ENCODE measurements at regions not wholly inside any gene's neighbourhood (a gene's known extent, or its start where the extent isn't known, plus 50 kb on each side); places are given as distances from the start of the nearest gene placed in this dataset.

DNA sequence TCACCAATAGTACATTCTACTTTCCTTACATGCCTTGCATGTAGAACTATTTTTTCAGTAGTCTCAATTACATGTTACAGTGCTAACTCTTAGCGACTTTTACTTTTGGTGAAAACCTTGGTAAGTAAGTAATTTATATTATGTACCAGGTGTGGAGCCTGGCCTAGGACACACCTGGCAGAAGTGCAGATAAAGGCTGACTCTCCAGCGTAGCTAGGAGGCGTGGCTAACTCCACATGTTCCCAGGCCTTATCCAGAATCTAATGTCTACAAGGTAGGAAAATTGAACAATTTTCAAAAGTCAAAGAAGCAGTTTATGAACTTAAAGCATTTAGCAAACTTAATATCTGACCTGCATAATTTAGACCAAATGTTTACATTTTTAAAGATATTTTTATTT is 157.4 kb downstream of the DHRS2 start:
- Histone ChIP-seq H3K4me3 (ENCODE audit: low read depth in 1 of 3, low read length in 3 of 3) (no peak overlapping the region), H3K4me1 (ENCODE audit: control insufficient read depth in 4 of 4, insufficient read depth in 4 of 4, low read length in 3 of 4) (no peaks in the 10 kb centered on the region), H3K36me3 (ENCODE audit: control insufficient read depth in 4 of 4, insufficient read depth in 3 of 4, low read depth in 1 of 4, low read length in 3 of 4) (no peaks in the 10 kb centered on the region), H3K9ac (ENCODE audit: low read depth in 1 of 2, low read length in 2 of 2) (no peak overlapping the region), H3K27me3 (ENCODE audit: control insufficient read depth in 4 of 4, insufficient read depth in 4 of 4, low read length in 3 of 4) (no peaks in the 10 kb centered on the region), H3K27ac (ENCODE audit: low read depth in 1 of 2, low read length in 2 of 2) (no peak overlapping the region), H3K9me3 (ENCODE audit: control insufficient read depth in 4 of 4, low read length in 3 of 4) (peaks cover 0 to 5% (median 0%) of the 10 kb centered on the region in 4 donors)
- 82% methylated on average over 3 of the region's 3 CpGs for WGBS
- DNase-seq (ENCODE audit: low spot score) = no peak
- TF ChIP-seq HNF4A (conservative IDR thresholded peaks at IDR 0.05) (no peak), EGR1 (IDR thresholded peaks at IDR 0.05; ENCODE audit: low read depth in 2 of 2) (no peak), SP1 (IDR thresholded peaks at IDR 0.05) (no peak), FOXA2 (IDR thresholded peaks at IDR 0.05) (no peak), NR2F2 (IDR thresholded peaks at IDR 0.05) (no peak), TAF1 (conservative IDR thresholded peaks at IDR 0.05) (no peak), RAD21 (IDR thresholded peaks at IDR 0.05) (no peak), JUND (IDR thresholded peaks at IDR 0.05) (no peak), HNF4G (IDR thresholded peaks at IDR 0.05) (no peak), GABPA (IDR thresholded peaks at IDR 0.05 in 1 of 2, conservative IDR thresholded peaks at IDR 0.05 in 1 of 2) (no peak), RXRA (IDR thresholded peaks at IDR 0.05) (no peak)
- TF ChIP-seq, protein P1, sequence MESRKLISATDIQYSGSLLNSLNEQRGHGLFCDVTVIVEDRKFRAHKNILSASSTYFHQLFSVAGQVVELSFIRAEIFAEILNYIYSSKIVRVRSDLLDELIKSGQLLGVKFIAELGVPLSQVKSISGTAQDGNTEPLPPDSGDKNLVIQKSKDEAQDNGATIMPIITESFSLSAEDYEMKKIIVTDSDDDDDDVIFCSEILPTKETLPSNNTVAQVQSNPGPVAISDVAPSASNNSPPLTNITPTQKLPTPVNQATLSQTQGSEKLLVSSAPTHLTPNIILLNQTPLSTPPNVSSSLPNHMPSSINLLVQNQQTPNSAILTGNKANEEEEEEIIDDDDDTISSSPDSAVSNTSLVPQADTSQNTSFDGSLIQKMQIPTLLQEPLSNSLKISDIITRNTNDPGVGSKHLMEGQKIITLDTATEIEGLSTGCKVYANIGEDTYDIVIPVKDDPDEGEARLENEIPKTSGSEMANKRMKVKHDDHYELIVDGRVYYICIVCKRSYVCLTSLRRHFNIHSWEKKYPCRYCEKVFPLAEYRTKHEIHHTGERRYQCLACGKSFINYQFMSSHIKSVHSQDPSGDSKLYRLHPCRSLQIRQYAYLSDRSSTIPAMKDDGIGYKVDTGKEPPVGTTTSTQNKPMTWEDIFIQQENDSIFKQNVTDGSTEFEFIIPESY (IDR thresholded peaks at IDR 0.05) = no peak
- TF ChIP-seq, protein P2, sequence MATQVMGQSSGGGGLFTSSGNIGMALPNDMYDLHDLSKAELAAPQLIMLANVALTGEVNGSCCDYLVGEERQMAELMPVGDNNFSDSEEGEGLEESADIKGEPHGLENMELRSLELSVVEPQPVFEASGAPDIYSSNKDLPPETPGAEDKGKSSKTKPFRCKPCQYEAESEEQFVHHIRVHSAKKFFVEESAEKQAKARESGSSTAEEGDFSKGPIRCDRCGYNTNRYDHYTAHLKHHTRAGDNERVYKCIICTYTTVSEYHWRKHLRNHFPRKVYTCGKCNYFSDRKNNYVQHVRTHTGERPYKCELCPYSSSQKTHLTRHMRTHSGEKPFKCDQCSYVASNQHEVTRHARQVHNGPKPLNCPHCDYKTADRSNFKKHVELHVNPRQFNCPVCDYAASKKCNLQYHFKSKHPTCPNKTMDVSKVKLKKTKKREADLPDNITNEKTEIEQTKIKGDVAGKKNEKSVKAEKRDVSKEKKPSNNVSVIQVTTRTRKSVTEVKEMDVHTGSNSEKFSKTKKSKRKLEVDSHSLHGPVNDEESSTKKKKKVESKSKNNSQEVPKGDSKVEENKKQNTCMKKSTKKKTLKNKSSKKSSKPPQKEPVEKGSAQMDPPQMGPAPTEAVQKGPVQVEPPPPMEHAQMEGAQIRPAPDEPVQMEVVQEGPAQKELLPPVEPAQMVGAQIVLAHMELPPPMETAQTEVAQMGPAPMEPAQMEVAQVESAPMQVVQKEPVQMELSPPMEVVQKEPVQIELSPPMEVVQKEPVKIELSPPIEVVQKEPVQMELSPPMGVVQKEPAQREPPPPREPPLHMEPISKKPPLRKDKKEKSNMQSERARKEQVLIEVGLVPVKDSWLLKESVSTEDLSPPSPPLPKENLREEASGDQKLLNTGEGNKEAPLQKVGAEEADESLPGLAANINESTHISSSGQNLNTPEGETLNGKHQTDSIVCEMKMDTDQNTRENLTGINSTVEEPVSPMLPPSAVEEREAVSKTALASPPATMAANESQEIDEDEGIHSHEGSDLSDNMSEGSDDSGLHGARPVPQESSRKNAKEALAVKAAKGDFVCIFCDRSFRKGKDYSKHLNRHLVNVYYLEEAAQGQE (IDR thresholded peaks at IDR 0.05) = no peak
- TF ChIP-seq, protein P3, sequence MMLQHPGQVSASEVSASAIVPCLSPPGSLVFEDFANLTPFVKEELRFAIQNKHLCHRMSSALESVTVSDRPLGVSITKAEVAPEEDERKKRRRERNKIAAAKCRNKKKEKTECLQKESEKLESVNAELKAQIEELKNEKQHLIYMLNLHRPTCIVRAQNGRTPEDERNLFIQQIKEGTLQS (IDR thresholded peaks at IDR 0.05) = no peak
- TF ChIP-seq, protein P4, sequence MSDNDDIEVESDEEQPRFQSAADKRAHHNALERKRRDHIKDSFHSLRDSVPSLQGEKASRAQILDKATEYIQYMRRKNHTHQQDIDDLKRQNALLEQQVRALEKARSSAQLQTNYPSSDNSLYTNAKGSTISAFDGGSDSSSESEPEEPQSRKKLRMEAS (IDR thresholded peaks at IDR 0.05) = no peak
- TF ChIP-seq, protein P5, sequence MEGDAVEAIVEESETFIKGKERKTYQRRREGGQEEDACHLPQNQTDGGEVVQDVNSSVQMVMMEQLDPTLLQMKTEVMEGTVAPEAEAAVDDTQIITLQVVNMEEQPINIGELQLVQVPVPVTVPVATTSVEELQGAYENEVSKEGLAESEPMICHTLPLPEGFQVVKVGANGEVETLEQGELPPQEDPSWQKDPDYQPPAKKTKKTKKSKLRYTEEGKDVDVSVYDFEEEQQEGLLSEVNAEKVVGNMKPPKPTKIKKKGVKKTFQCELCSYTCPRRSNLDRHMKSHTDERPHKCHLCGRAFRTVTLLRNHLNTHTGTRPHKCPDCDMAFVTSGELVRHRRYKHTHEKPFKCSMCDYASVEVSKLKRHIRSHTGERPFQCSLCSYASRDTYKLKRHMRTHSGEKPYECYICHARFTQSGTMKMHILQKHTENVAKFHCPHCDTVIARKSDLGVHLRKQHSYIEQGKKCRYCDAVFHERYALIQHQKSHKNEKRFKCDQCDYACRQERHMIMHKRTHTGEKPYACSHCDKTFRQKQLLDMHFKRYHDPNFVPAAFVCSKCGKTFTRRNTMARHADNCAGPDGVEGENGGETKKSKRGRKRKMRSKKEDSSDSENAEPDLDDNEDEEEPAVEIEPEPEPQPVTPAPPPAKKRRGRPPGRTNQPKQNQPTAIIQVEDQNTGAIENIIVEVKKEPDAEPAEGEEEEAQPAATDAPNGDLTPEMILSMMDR (IDR thresholded peaks at IDR 0.05; ENCODE audit: low read depth, low read length, missing input control) = no peak

DNA sequence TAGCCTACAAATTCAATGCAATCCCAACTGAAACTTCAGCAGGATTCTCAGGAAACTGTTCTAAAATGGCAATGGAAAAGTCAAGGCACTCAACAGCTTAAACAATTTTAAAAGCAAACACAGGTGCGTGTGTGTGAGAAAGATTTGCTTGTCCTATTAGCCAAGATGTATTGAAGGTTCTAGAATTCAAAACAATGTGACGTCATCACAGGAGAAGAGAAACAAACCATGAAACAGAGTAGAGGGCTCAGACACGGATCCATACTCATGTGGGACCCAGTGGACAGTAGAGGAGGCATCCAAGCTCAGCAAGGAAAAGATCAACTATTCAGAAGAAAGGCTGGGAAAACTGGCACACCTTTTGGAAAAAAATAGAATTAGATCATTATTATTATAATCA is 152.8 kb upstream of the DHRS4 start:
- Histone ChIP-seq H3K27ac (ENCODE audit: low read depth in 1 of 2, low read length in 2 of 2) (no peak overlapping the region), H3K36me3 (ENCODE audit: control insufficient read depth in 4 of 4, insufficient read depth in 3 of 4, low read depth in 1 of 4, low read length in 3 of 4) (no peaks in the 10 kb centered on the region), H3K9me3 (ENCODE audit: control insufficient read depth in 4 of 4, low read length in 3 of 4) (peaks cover 0 to 7% (median 0%) of the 10 kb centered on the region in 4 donors), H3K4me1 (ENCODE audit: control insufficient read depth in 4 of 4, insufficient read depth in 4 of 4, low read length in 3 of 4) (no peaks in the 10 kb centered on the region), H3K27me3 (ENCODE audit: control insufficient read depth in 4 of 4, insufficient read depth in 4 of 4, low read length in 3 of 4) (no peaks in the 10 kb centered on the region), H3K9ac (ENCODE audit: low read depth in 1 of 2, low read length in 2 of 2) (no peak overlapping the region), H3K4me3 (ENCODE audit: low read depth in 1 of 3, low read length in 3 of 3) (no peak overlapping the region)
- 69% methylated on average over 3 of the region's 3 CpGs for whole genome bisulfite sequencing
- no peak for DNase-seq (ENCODE audit: low spot score)
- TF ChIP-seq GABPA (IDR thresholded peaks at IDR 0.05 in 1 of 2, conservative IDR thresholded peaks at IDR 0.05 in 1 of 2) (no peak), NR2F2 (IDR thresholded peaks at IDR 0.05) (no peak), HNF4A (conservative IDR thresholded peaks at IDR 0.05) (no peak), FOXA1 (IDR thresholded peaks at IDR 0.05) (no peak), YY1 (IDR thresholded peaks at IDR 0.05) (no peak), SP1 (IDR thresholded peaks at IDR 0.05) (no peak), TAF1 (conservative IDR thresholded peaks at IDR 0.05) (no peak), HNF4G (IDR thresholded peaks at IDR 0.05) (no peak)
- TF ChIP-seq, protein P3 (IDR thresholded peaks at IDR 0.05) = no peak
- TF ChIP-seq, protein P5 (IDR thresholded peaks at IDR 0.05; ENCODE audit: low read depth, low read length, missing input control) = no peak
- TF ChIP-seq, protein P4 (IDR thresholded peaks at IDR 0.05) = no peak
- TF ChIP-seq, protein P1 (IDR thresholded peaks at IDR 0.05) = no peak

All from liver (tissue), 8 donors.